Right cardiac atrium (tissue), 5 donors: ENCODE measurements at regions not wholly inside any gene's neighbourhood (a gene's known extent, or its start where the extent isn't known, plus 50 kb on each side); places are given as distances from the start of the nearest gene placed in this dataset.
"Not testable (repeated sequence)": the region's sequence is repeated elsewhere in the genome, so short reads cannot be mapped to it uniquely, and the experiment has no call there.

ENCODE experiments used
- ATAC-seq, 2 donors: fragments of 200-7000 bp; cut with Tn5 transposase; one replicate each; pipeline versions ENCODE4 v1.8.0 to v1.9.1; 2020; ENCODE audit warnings: moderate library complexity in 2 of 2, mild to moderate bottlenecking in 1 of 2
- DNase-seq, 3 donors: peaks; one replicate each; pipeline ENCODE4 v3.0.0-alpha.2; 2020
- H3K27ac ChIP-seq: one replicate; pipeline ENCODE4 v1.5.1; 2013; ENCODE audit warnings: mild to moderate bottlenecking, low read length, control low read depth, moderate library complexity
- H3K27me3 ChIP-seq: one replicate; pipeline ENCODE4 v1.6.1; 2013; ENCODE audit not compliant: control insufficient read depth, insufficient read depth
- H3K4me1 ChIP-seq: one replicate; pipeline ENCODE4 v1.6.1; 2013; ENCODE audit warnings: low read length; ENCODE audit not compliant: control insufficient read depth, insufficient read depth
- H3K4me3 ChIP-seq: one replicate; pipeline ENCODE4 v1.5.1; 2013; ENCODE audit warnings: low read length, control low read depth
- H3K9me3 ChIP-seq: one replicate; pipeline ENCODE4 v1.6.1; 2013; ENCODE audit warnings: low read length; ENCODE audit not compliant: control insufficient read depth
- WGBS: extraction: QIAGEN DNeasy Blood & Tissue Kit; methylation state at CpG from one replicate; pipeline ENCODE4 v1.1.7; 2013; 5-methylcytosine and 5-hydroxymethylcytosine counted together
- intact Hi-C, 4 donors: fragments of 100-400 bp; cut with DNase I; formaldehyde crosslinking; loops; one replicate each; pipeline versions ENCODE4 v1.11.0 to v1.14.0; 2022 to 2023
- donor health status: healthy with polysubstance abuse.
- donor health status: DM: no; HTN: yes; CAD: no.
- donor health status: DM: no; HTN: no; CAD: no.
- donor health status: DM: no; HTN: yes; CAD: no; lungs with severe emphysema.
- donor health status: DM: yes; HTN: yes; CAD: no.

DNA sequence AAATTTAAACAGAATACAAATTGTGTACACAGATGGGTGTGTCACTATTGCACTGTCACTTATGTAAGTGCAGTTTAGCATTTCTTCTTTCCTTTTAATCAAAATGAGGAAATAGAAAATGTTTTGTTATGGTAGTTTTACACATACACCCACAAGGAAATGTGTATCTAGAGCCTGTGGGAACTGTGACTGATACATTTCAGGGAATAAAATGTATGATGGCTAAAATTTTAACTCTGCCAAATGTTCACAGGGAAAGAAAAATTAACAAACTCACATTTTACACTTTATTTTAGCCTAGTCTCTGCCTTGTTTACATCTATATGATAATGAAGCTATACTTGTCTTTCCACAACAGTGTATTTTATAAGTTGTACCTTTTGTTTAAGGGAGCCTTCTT is 66.4 kb upstream of the NBPF19 start:
- intact Hi-C loops, H3K4me1 ChIP-seq, H3K9me3 ChIP-seq, H3K27ac ChIP-seq, DNase-seq, ATAC-seq, H3K27me3 ChIP-seq, H3K4me3 ChIP-seq: not testable (repeated sequence)

- intact Hi-C loops, H3K27ac ChIP-seq, ATAC-seq, H3K9me3 ChIP-seq, H3K27me3 ChIP-seq, H3K4me3 ChIP-seq, DNase-seq, H3K4me1 ChIP-seq: not testable (repeated sequence)
- no CpG with 5 or more reads among the region's 1 CpG for WGBS
Observed at GRCh38 chr1:149415373-149415772, 59.5 kb upstream of the NBPF19 start.

DNA sequence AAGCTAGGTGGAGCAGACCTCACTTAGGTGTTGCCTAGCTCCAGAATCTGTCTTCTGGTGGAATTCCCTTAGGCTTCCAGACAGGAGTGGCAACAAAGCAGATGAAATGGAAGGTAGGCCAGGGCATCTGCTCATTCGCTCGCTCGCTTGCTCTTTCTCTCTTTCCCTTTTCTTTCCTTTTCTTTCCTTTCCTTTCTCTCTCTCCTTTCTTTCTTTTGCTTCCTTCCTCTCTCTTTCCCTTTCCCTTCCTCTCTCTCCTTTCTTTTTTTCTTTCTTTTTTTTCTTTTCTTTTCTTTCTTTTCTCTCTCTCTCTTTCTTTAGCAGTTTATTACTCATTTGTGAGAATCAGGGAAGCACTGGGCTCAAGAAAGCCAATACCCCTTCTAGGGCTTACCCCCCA is 56.1 kb upstream of the NBPF19 start:
- DNase-seq, H3K9me3 ChIP-seq, H3K27me3 ChIP-seq, H3K27ac ChIP-seq, H3K4me3 ChIP-seq, ATAC-seq, intact Hi-C loops, H3K4me1 ChIP-seq: not testable (repeated sequence)
- WGBS = 98% methylated on average over 3 of the region's 3 CpGs

DNA sequence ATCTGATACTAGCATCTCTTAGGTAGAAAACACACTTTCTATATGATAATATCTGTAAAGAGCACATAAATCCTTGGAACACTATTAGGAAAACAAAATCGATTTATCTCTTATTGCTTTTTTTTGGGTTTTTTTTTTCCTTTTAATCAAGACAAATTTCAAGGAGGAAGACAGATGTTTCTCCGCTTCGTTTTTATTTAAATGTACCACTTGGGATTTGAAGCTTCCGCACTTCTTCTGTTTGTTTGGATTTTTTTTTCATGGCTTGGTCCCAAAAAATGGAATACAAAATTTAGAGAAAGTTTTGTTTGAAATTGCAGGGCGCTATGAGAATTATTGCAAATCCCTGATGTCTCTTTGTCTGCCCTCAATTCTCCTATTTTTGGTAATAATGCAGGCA is 51.7 kb upstream of the NBPF19 start:
- H3K27me3 ChIP-seq, H3K9me3 ChIP-seq, H3K4me1 ChIP-seq, H3K4me3 ChIP-seq, H3K27ac ChIP-seq, ATAC-seq, intact Hi-C loops, DNase-seq: not testable (repeated sequence)
- 47% methylated on average over 5 of the region's 5 CpGs for WGBS
